PC-3 (cell line): ENCODE measurements at regions not wholly inside any gene's neighbourhood (a gene's known extent, or its start where the extent isn't known, plus 50 kb on each side); places are given as distances from the start of the nearest gene placed in this dataset.

Experiments
- ATAC-seq: fragments of 200-7000 bp; cut with Tn5 transposase; 2 replicates; pipeline ENCODE4 v1.9.1; 2020; ENCODE audit warnings: mild to moderate bottlenecking, moderate library complexity
- BruUV-seq: library from RNA; stranded (reverse); fragments of 400-500 nt; replicated peaks from 2 replicates; lab custom pipeline; 2021; lab: Mats Ljungman, UMichigan
- CTCF ChIA-PET: fragments of 300-600 bp; sonication (Branson Sonifier 250); formaldehyde crosslinking; loops from one replicate; lab custom pipeline; 2022; ENCODE audit warnings: antibody characterized with exemption; lab: Charles Lee
- POLR2A ChIA-PET: fragments of 300-600 bp; sonication (Branson Sonifier 250); formaldehyde crosslinking; loops from one replicate; lab custom pipeline; 2022; ENCODE audit warnings: antibody characterized with exemption; ENCODE audit not compliant: unreplicated experiment; lab: Charles Lee
- DNase-seq: peaks from one replicate; pipeline ENCODE4 v3.0.0-alpha.2; 2015
- H2AFZ ChIP-seq: fragments of 300-600 bp; sonication (generic); 2 replicates; pipeline ENCODE4 v1.6.0; 2016; ENCODE audit warnings: antibody characterized with exemption, low read length
- H3F3A ChIP-seq: fragments of 300-600 bp; sonication (generic); one replicate; pipeline ENCODE4 v1.6.0; 2017; ENCODE audit warnings: antibody characterized with exemption, low read length, control low read depth, mild to moderate bottlenecking; ENCODE audit not compliant: unreplicated experiment
- H3K27ac ChIP-seq: fragments of 300-600 bp; sonication (generic); 2 replicates; pipeline ENCODE4 v1.5.1; 2016; ENCODE audit warnings: mild to moderate bottlenecking, low read length
- H3K27me3 ChIP-seq: fragments of 300-600 bp; sonication (generic); 2 replicates; pipeline ENCODE4 v1.6.1; 2016; ENCODE audit warnings: low read length, mixed read lengths
- H3K36me3 ChIP-seq: fragments of 300-600 bp; sonication (generic); 2 replicates; pipeline ENCODE4 v1.6.1; 2016; ENCODE audit warnings: low read depth, mixed run types, low read length, mixed read lengths
- H3K4me1 ChIP-seq: fragments of 300-600 bp; sonication (generic); 2 replicates; pipeline ENCODE4 v1.5.1; 2016; ENCODE audit warnings: low read length; ENCODE audit not compliant: insufficient read depth
- H3K4me2 ChIP-seq: fragments of 300-600 bp; sonication (generic); 2 replicates; pipeline ENCODE4 v1.6.0; 2016; ENCODE audit warnings: low read length
- H3K4me3 ChIP-seq: fragments of 300-600 bp; sonication (generic); 2 replicates; pipeline ENCODE4 v1.5.1; 2016; ENCODE audit warnings: mild to moderate bottlenecking, low read length, mixed read lengths
- H3K79me2 ChIP-seq: fragments of 300-600 bp; sonication (generic); 2 replicates; pipeline ENCODE4 v1.6.1; 2017; ENCODE audit warnings: low read length, mixed read lengths
- H3K9ac ChIP-seq: fragments of 300-600 bp; sonication (generic); 2 replicates; pipeline ENCODE4 v1.6.0; 2016; ENCODE audit warnings: mild to moderate bottlenecking, low read length
- H3K9me2 ChIP-seq: fragments of 300-600 bp; sonication (generic); replicated peaks from 2 replicates; pipeline ENCODE4 v1.6.1; 2016; ENCODE audit warnings: mixed run types, low read length, mixed read lengths
- H3K9me3 ChIP-seq: fragments of 300-600 bp; sonication (generic); 2 replicates; pipeline ENCODE4 v1.6.1; 2016; ENCODE audit warnings: low read length, mixed read lengths
- H4K20me1 ChIP-seq: fragments of 300-600 bp; sonication (generic); 2 replicates; pipeline ENCODE4 v1.6.1; 2016; ENCODE audit warnings: low read length, mixed read lengths
- EZH2 ChIP-seq: fragments of 300-600 bp; sonication (generic); IDR thresholded peaks from one replicate; pipeline ENCODE4 v1.6.1; 2017; ENCODE audit warnings: antibody characterized with exemption, mild to moderate bottlenecking, low read length; ENCODE audit not compliant: unreplicated experiment
- EZH2phosphoT487 ChIP-seq: fragments of 300-600 bp; sonication (generic); IDR thresholded peaks from 2 replicates; pipeline ENCODE4 v1.6.1; 2018; ENCODE audit warnings: mild to moderate bottlenecking, antibody characterized with exemption, low read length, borderline replicate concordance
- intact Hi-C: fragments of 100-400 bp; cut with micrococcal nuclease; formaldehyde crosslinking; loops from 2 replicates; pipeline ENCODE4 v1.9.0; 2023
- TF ChIP-seq, protein P1 (sequence below): fragments of 300-600 bp; sonication (generic); conservative IDR thresholded peaks from 2 replicates; pipeline ENCODE4 v1.5.1; 2017; ENCODE audit warnings: antibody characterized with exemption, low read depth, mild to moderate bottlenecking, low read length

- H4K20me1 ChIP-seq = no peaks in the 10 kb centered on the region
- BruUV-seq = no TSS peak
These were observed 621.0 kb upstream of the NCAM2 start for GRCh38 chr21:20377250-20377649.

DNA sequence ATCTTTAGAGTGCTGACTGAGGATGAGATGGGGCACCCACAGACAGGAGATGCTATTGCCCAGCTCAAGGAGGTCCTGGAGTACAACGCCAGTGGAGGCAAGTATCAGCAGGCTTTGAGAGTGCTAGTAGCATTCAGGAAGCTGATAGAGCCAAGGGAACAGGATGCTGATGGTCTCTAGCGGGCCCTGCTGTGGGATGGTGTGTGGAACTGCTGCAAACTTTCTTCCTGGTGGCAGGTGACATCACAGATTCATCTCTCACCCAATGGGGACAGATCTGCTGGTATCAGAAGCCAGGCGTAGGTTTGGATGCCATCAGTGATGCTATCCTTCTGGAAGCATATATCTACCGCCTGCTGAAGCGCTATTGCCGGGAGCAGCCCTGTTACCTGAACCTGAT is 609.8 kb upstream of the NCAM2 start:
- Histone ChIP-seq H3K27ac (no peak overlapping the region), H3K36me3 (no peaks in the 10 kb centered on the region), H3K9me3 (no peaks in the 10 kb centered on the region), H3K4me2 (no peak overlapping the region), H3K9me2 (no peaks in the 10 kb centered on the region), H3K27me3 (no peaks in the 10 kb centered on the region), H4K20me1 (no peaks in the 10 kb centered on the region), H3K79me2 (no peaks in the 10 kb centered on the region), H3K9ac (no peak overlapping the region), H3K4me3 (no peak overlapping the region), H2AFZ (no peak overlapping the region), H3F3A (no peaks in the 10 kb centered on the region), H3K4me1 (no peaks in the 10 kb centered on the region)
- ChIA-PET POLR2A (no interaction called here), CTCF (no interaction called here)
- no peak for DNase-seq
- no TSS peak for BruUV-seq
- ATAC-seq = no peak
- no peak for TF ChIP-seq EZH2phosphoT487
- no peak for TF ChIP-seq EZH2
- TF ChIP-seq, protein P1, sequence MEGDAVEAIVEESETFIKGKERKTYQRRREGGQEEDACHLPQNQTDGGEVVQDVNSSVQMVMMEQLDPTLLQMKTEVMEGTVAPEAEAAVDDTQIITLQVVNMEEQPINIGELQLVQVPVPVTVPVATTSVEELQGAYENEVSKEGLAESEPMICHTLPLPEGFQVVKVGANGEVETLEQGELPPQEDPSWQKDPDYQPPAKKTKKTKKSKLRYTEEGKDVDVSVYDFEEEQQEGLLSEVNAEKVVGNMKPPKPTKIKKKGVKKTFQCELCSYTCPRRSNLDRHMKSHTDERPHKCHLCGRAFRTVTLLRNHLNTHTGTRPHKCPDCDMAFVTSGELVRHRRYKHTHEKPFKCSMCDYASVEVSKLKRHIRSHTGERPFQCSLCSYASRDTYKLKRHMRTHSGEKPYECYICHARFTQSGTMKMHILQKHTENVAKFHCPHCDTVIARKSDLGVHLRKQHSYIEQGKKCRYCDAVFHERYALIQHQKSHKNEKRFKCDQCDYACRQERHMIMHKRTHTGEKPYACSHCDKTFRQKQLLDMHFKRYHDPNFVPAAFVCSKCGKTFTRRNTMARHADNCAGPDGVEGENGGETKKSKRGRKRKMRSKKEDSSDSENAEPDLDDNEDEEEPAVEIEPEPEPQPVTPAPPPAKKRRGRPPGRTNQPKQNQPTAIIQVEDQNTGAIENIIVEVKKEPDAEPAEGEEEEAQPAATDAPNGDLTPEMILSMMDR = no peak
- intact Hi-C loops = no loop called here

More at GRCh38 chr21:20377250-20377649, 621.0 kb upstream of the NCAM2 start:
- no peak overlapping the region for H3K4me2 ChIP-seq
- H3K9me2 ChIP-seq = no peaks in the 10 kb centered on the region
- peaks cover 24% of the 10 kb centered on the region for H3K9me3 ChIP-seq
- H3K79me2 ChIP-seq = no peaks in the 10 kb centered on the region
- H3K36me3 ChIP-seq = no peaks in the 10 kb centered on the region
- H3K27ac ChIP-seq = no peak overlapping the region
- H3F3A ChIP-seq = no peaks in the 10 kb centered on the region
- POLR2A ChIA-PET = no interaction called here
- no peak for DNase-seq
- no peaks in the 10 kb centered on the region for H3K27me3 ChIP-seq
- H3K4me1 ChIP-seq = no peaks in the 10 kb centered on the region
- no peak overlapping the region for H3K4me3 ChIP-seq
- intact Hi-C loops = no loop called here
- ATAC-seq = no peak; the same call in 1 of the 2 replicates
- TF ChIP-seq EZH2 (no peak), EZH2phosphoT487 (no peak)
- TF ChIP-seq, protein P1 = no peak
- H2AFZ ChIP-seq = no peak overlapping the region
- CTCF ChIA-PET = no interaction called here
- no peak overlapping the region for H3K9ac ChIP-seq

GRCh38 chr21:20396798-20397197 is 601.4 kb upstream of the NCAM2 start:
- intact Hi-C loops = no loop called here
- no TSS peak for BruUV-seq
- ATAC-seq (no peak), DNase-seq (no peak)
- Histone ChIP-seq H3K79me2 (no peaks in the 10 kb centered on the region), H3K9me3 (no peaks in the 10 kb centered on the region), H3K4me2 (no peak overlapping the region), H2AFZ (no peak overlapping the region), H4K20me1 (no peaks in the 10 kb centered on the region), H3K9ac (no peak overlapping the region), H3K9me2 (no peaks in the 10 kb centered on the region), H3K27me3 (no peaks in the 10 kb centered on the region), H3K27ac (no peak overlapping the region), H3F3A (no peaks in the 10 kb centered on the region), H3K4me3 (no peak overlapping the region), H3K36me3 (no peaks in the 10 kb centered on the region), H3K4me1 (no peaks in the 10 kb centered on the region)
- TF ChIP-seq, protein P1 = no peak
- TF ChIP-seq EZH2 (no peak), EZH2phosphoT487 (no peak)
- CTCF ChIA-PET = interaction anchor here (0.6 kb wide), 1 partner anchor 1294 kb away, joined by 3 read pairs; no protein-coding TSS in a partner anchor
- POLR2A ChIA-PET = no interaction called here
